Liver (tissue), 3 donors: ENCODE measurements at regions not wholly inside any gene's neighbourhood (a gene's known extent, or its start where the extent isn't known, plus 50 kb on each side); places are given as distances from the start of the nearest gene placed in this dataset.

Experiments
- EGR1 ChIP-seq, 2 donors: IDR thresholded peaks; 2 replicates each; pipeline ENCODE4 v1.6.1; 2016 to 2018; ENCODE audit warnings: antibody characterized with exemption in 2 of 2, low read depth in 2 of 2
- GABPA ChIP-seq, 2 donors: IDR thresholded peaks in 1 of 2; conservative IDR thresholded peaks in 1 of 2; 2 replicates each; pipeline ENCODE4 v1.6.1; 2016; ENCODE audit warnings: antibody characterized with exemption in 2 of 2, mild to moderate bottlenecking in 1 of 2, moderate library complexity in 1 of 2
- RAD21 ChIP-seq, 2 donors: IDR thresholded peaks; 2 replicates each; pipeline ENCODE4 v1.6.1; 2016; ENCODE audit warnings: antibody characterized with exemption in 2 of 2, mild to moderate bottlenecking in 2 of 2
- RXRA ChIP-seq, 2 donors: IDR thresholded peaks; 2 replicates each; pipeline ENCODE4 v1.6.1; 2017 to 2018; ENCODE audit warnings: antibody characterized with exemption in 2 of 2, mild to moderate bottlenecking in 1 of 2
- SP1 ChIP-seq: IDR thresholded peaks from 2 replicates; pipeline ENCODE4 v1.6.1; 2018; ENCODE audit warnings: antibody characterized with exemption, mild to moderate bottlenecking
- TAF1 ChIP-seq: conservative IDR thresholded peaks from 2 replicates; pipeline ENCODE4 v1.6.1; 2016; ENCODE audit warnings: antibody characterized with exemption, mild to moderate bottlenecking
- TF ChIP-seq, protein P1 (sequence below): IDR thresholded peaks from 2 replicates; pipeline ENCODE4 v1.6.1; 2016; ENCODE audit warnings: antibody characterized with exemption
- TF ChIP-seq, protein P2 (sequence below): IDR thresholded peaks from 2 replicates; pipeline ENCODE4 v1.6.1; 2016; ENCODE audit warnings: antibody characterized with exemption, mild to moderate bottlenecking
- TF ChIP-seq, protein P3 (sequence below): fragments of 150-350 bp; IDR thresholded peaks from 2 replicates; pipeline ENCODE4 v1.5.1; 2017; ENCODE audit warnings: improper control_type of control experiment, low read depth, low read length; ENCODE audit not compliant: missing input control
- TF ChIP-seq, protein P4 (sequence below): IDR thresholded peaks from 2 replicates; pipeline ENCODE4 v1.6.1; 2016; ENCODE audit warnings: antibody characterized with exemption
- TF ChIP-seq, protein P5 (sequence below): IDR thresholded peaks from 2 replicates; pipeline ENCODE4 v1.6.1; 2016; ENCODE audit warnings: antibody characterized with exemption
- donor health status: healthy.
- donor health status: healthy.

DNA sequence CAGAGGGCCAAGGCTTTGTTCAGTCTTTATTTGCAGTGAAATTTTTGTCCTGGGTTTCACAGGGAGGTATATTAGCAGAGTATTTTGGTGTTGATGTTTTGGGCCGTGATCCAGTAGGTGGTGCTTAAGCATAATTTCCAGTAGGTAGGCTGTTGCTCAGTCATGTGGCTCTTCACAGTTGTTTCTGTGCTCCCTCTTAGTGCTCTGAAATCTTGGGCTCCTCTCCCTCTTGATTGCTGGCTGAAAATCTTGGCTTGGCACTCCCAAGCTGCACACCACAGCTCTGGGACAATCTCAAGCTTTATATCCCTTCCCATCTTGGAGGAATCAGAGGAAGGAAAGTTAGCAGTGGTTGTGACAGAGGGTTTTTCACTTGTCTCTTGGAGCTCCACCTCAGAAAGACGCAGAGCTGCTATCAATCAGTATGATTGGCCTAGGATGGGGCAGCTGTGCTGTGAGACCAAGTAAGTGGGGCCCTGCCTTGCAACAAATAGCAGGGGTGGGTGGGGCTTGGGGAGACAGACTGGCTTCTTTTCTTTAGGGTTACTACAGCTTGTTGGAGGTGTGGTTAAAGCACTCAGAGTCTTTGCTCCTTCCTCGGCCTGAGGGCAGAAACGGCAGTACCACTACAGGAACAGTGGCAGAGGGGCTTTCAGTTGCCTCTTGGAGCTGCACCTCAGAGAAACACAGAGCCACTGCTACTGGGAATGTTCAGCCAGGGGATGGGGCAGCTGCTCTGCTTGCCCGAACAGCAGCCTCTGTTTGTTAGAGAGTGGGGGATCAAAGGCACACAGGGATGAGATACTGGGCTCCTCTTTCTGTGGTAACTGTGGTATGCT, 627.0 kb downstream of the SI start:
- TF ChIP-seq RAD21 (IDR thresholded peaks at IDR 0.05): peak; percentile 40 to 42
- TF ChIP-seq, protein P1, sequence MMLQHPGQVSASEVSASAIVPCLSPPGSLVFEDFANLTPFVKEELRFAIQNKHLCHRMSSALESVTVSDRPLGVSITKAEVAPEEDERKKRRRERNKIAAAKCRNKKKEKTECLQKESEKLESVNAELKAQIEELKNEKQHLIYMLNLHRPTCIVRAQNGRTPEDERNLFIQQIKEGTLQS: no peak
- TF ChIP-seq, protein P2, sequence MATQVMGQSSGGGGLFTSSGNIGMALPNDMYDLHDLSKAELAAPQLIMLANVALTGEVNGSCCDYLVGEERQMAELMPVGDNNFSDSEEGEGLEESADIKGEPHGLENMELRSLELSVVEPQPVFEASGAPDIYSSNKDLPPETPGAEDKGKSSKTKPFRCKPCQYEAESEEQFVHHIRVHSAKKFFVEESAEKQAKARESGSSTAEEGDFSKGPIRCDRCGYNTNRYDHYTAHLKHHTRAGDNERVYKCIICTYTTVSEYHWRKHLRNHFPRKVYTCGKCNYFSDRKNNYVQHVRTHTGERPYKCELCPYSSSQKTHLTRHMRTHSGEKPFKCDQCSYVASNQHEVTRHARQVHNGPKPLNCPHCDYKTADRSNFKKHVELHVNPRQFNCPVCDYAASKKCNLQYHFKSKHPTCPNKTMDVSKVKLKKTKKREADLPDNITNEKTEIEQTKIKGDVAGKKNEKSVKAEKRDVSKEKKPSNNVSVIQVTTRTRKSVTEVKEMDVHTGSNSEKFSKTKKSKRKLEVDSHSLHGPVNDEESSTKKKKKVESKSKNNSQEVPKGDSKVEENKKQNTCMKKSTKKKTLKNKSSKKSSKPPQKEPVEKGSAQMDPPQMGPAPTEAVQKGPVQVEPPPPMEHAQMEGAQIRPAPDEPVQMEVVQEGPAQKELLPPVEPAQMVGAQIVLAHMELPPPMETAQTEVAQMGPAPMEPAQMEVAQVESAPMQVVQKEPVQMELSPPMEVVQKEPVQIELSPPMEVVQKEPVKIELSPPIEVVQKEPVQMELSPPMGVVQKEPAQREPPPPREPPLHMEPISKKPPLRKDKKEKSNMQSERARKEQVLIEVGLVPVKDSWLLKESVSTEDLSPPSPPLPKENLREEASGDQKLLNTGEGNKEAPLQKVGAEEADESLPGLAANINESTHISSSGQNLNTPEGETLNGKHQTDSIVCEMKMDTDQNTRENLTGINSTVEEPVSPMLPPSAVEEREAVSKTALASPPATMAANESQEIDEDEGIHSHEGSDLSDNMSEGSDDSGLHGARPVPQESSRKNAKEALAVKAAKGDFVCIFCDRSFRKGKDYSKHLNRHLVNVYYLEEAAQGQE: no peak
- TF ChIP-seq, protein P3, sequence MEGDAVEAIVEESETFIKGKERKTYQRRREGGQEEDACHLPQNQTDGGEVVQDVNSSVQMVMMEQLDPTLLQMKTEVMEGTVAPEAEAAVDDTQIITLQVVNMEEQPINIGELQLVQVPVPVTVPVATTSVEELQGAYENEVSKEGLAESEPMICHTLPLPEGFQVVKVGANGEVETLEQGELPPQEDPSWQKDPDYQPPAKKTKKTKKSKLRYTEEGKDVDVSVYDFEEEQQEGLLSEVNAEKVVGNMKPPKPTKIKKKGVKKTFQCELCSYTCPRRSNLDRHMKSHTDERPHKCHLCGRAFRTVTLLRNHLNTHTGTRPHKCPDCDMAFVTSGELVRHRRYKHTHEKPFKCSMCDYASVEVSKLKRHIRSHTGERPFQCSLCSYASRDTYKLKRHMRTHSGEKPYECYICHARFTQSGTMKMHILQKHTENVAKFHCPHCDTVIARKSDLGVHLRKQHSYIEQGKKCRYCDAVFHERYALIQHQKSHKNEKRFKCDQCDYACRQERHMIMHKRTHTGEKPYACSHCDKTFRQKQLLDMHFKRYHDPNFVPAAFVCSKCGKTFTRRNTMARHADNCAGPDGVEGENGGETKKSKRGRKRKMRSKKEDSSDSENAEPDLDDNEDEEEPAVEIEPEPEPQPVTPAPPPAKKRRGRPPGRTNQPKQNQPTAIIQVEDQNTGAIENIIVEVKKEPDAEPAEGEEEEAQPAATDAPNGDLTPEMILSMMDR: no peak
- TF ChIP-seq SP1: no peak
- TF ChIP-seq, protein P4, sequence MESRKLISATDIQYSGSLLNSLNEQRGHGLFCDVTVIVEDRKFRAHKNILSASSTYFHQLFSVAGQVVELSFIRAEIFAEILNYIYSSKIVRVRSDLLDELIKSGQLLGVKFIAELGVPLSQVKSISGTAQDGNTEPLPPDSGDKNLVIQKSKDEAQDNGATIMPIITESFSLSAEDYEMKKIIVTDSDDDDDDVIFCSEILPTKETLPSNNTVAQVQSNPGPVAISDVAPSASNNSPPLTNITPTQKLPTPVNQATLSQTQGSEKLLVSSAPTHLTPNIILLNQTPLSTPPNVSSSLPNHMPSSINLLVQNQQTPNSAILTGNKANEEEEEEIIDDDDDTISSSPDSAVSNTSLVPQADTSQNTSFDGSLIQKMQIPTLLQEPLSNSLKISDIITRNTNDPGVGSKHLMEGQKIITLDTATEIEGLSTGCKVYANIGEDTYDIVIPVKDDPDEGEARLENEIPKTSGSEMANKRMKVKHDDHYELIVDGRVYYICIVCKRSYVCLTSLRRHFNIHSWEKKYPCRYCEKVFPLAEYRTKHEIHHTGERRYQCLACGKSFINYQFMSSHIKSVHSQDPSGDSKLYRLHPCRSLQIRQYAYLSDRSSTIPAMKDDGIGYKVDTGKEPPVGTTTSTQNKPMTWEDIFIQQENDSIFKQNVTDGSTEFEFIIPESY: no peak
- TF ChIP-seq TAF1: no peak
- TF ChIP-seq GABPA (IDR thresholded peaks at IDR 0.05 in 1 of 2, conservative IDR thresholded peaks at IDR 0.05 in 1 of 2): no peak
- no peak for TF ChIP-seq EGR1 (IDR thresholded peaks at IDR 0.05; ENCODE audit: low read depth in 2 of 2)
- TF ChIP-seq, protein P5, sequence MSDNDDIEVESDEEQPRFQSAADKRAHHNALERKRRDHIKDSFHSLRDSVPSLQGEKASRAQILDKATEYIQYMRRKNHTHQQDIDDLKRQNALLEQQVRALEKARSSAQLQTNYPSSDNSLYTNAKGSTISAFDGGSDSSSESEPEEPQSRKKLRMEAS: no peak
- TF ChIP-seq RXRA (IDR thresholded peaks at IDR 0.05): no peak
